ENCODE measurements at regions not wholly inside any gene's neighbourhood (a gene's known extent, or its start where the extent isn't known, plus 50 kb on each side); places are given as distances from the start of the nearest gene placed in this dataset.

DNA sequence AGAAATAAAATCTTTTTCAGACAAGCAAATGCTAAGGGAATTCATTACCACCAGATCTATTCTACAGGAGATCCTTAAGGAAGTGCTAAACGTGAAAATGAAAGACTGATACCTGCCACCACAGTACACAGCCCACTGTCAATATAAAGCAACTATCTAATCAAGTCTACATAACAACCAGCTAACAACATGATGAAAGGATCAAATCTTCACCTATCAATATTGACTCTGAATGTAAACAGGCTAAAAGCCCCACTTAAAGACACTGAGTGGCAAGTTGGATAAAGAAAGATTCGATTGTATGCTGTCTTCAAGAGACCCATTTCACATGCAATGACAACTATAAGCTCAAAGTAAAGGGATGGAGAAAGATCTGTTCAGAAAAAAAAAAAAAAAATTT lies 492.4 kb downstream of the COL11A1 start:
- H4K8ac ChIP-seq (ENCODE audit: low read depth in 2 of 2, low read length in 2 of 2): no peak overlapping the region
- H3K4me1 ChIP-seq (ENCODE audit: control insufficient read depth, insufficient read depth, low read length): no peaks in the 10 kb centered on the region
- H2AK5ac ChIP-seq (ENCODE audit: low read depth, low read length): no peak overlapping the region
- H3K18ac ChIP-seq (ENCODE audit: low read depth, low read length): no peak overlapping the region
- TF ChIP-seq CEBPB (IDR thresholded peaks at IDR 0.05; ENCODE audit: low read depth, low read length) (no peak), MAZ (IDR thresholded peaks at IDR 0.05; ENCODE audit: borderline replicate concordance, low read depth, low read length) (no peak), NFE2L2 (IDR thresholded peaks at IDR 0.05; ENCODE audit: low read depth, low read length) (no peak), SMC3 (IDR thresholded peaks at IDR 0.05; ENCODE audit: low read depth, low read length) (no peak), ELK1 (IDR thresholded peaks at IDR 0.05; ENCODE audit: borderline replicate concordance, low read depth, low read length) (no peak), POLR2A (IDR thresholded peaks at IDR 0.05; ENCODE audit: low read depth, low read length) (no peak), CHD1 (IDR thresholded peaks at IDR 0.05; ENCODE audit: low read depth, low read length) (no peak), RCOR1 (IDR thresholded peaks at IDR 0.05; ENCODE audit: insufficient replicate concordance, low read length) (no peak), RAD21 (IDR thresholded peaks at IDR 0.05; ENCODE audit: low read length) (no peak), FOS (IDR thresholded peaks at IDR 0.05; ENCODE audit: low read depth, low read length) (no peak), MXI1 (IDR thresholded peaks at IDR 0.05; ENCODE audit: borderline replicate concordance, low read depth, low read length) (no peak), USF2 (IDR thresholded peaks at IDR 0.05; ENCODE audit: low read depth, low read length) (no peak)
- TF ChIP-seq, protein P1, sequence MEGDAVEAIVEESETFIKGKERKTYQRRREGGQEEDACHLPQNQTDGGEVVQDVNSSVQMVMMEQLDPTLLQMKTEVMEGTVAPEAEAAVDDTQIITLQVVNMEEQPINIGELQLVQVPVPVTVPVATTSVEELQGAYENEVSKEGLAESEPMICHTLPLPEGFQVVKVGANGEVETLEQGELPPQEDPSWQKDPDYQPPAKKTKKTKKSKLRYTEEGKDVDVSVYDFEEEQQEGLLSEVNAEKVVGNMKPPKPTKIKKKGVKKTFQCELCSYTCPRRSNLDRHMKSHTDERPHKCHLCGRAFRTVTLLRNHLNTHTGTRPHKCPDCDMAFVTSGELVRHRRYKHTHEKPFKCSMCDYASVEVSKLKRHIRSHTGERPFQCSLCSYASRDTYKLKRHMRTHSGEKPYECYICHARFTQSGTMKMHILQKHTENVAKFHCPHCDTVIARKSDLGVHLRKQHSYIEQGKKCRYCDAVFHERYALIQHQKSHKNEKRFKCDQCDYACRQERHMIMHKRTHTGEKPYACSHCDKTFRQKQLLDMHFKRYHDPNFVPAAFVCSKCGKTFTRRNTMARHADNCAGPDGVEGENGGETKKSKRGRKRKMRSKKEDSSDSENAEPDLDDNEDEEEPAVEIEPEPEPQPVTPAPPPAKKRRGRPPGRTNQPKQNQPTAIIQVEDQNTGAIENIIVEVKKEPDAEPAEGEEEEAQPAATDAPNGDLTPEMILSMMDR (conservative IDR thresholded peaks at IDR 0.05; ENCODE audit: low read depth, low read length): no peak
- ATAC-seq (ENCODE audit: low read depth) (no peak), DNase-seq (no peak)
- H3K27me3 ChIP-seq (ENCODE audit: control insufficient read depth, insufficient read depth, low read length): no peaks in the 10 kb centered on the region
- H4K5ac ChIP-seq (ENCODE audit: low read depth, low read length): no peak overlapping the region
- no peak overlapping the region for H2BK20ac ChIP-seq (ENCODE audit: low read depth, low read length)
- no CpG with 5 or more reads among the region's 2 CpGs for WGBS, 2 experiments (ENCODE audit: extremely low coverage in 2 of 2, insufficient read length in 1 of 2)
- BruUV-seq (replicated peaks): no TSS peak
- no peak overlapping the region for H4K91ac ChIP-seq (ENCODE audit: insufficient read depth, low read depth, low read length)
- H3K27ac ChIP-seq (ENCODE audit: insufficient read depth, low read length): no peak overlapping the region
- no peak overlapping the region for H3K4me2 ChIP-seq (ENCODE audit: low read depth, low read length)
- no peak overlapping the region for H2BK15ac ChIP-seq (ENCODE audit: low read depth, low read length)
- CTCF ChIA-PET: no interaction called here
- H2AK9ac ChIP-seq (replicated peaks; ENCODE audit: low read depth, low read length, poor library complexity): no peak overlapping the region
- no peak overlapping the region for H3K56ac ChIP-seq (ENCODE audit: extremely low read depth, insufficient read depth, low read length)
- H3K4me3 ChIP-seq (ENCODE audit: insufficient read depth, low read depth, low read length): no peak overlapping the region
- H3K36me3 ChIP-seq (ENCODE audit: control insufficient read depth, insufficient read depth, low read length): no peaks in the 10 kb centered on the region
- no peak overlapping the region for H3K23ac ChIP-seq (ENCODE audit: low read depth, low read length)
- H3K9me1 ChIP-seq (ENCODE audit: insufficient read depth, low read length): no peaks in the 10 kb centered on the region
- H3K79me1 ChIP-seq (ENCODE audit: low read depth in 1 of 2, low read length in 2 of 2): no peaks in the 10 kb centered on the region
- no peak overlapping the region for H3K4ac ChIP-seq (ENCODE audit: low read depth, low read length)
- no peak overlapping the region for H2AFZ ChIP-seq (replicated peaks; ENCODE audit: low read length, poor library complexity)
- peaks cover 3% of the 10 kb centered on the region; the same call in 1 of the 2 replicates for H3K9me3 ChIP-seq (ENCODE audit: control insufficient read depth, insufficient read depth, low read length)
- H2BK120ac ChIP-seq (ENCODE audit: low read depth, low read length): no peak overlapping the region
- dilution Hi-C loops (cut with HindIII; ENCODE audit: low sequenced_read_pairs, unreplicated experiment) (no loop called here), in situ Hi-C loops (cut with MboI; ENCODE audit: low sequenced_read_pairs) (no loop called here), intact Hi-C loops (cut with micrococcal nuclease) (no loop called here)
- H3K14ac ChIP-seq (replicated peaks; ENCODE audit: low read depth, low read length): no peak overlapping the region
- POLR2A ChIA-PET (ENCODE audit: unreplicated experiment): no interaction called here
- H2BK5ac ChIP-seq (ENCODE audit: low read depth, low read length, poor library complexity, severe bottlenecking): no peak overlapping the region
- H4K20me1 ChIP-seq (ENCODE audit: insufficient read depth, low read length): no peaks in the 10 kb centered on the region
- H3K9ac ChIP-seq (ENCODE audit: low read depth, low read length): no peak overlapping the region
